Smooth muscle cell of the brain vasculature (primary cell): ENCODE measurements at regions not wholly inside any gene's neighbourhood (a gene's known extent, or its start where the extent isn't known, plus 50 kb on each side); places are given as distances from the start of the nearest gene placed in this dataset.
A peak's percentile ranks its signal among the peaks of the same experiment; 100 is the strongest.

Source experiments
- DNase-seq: peaks from one replicate; pipeline ENCODE4 v3.0.0-alpha.2; 2012; ENCODE audit warnings: low read depth, low spot score

- no peak for DNase-seq
Observed at GRCh38 chr10:10532826-10533225, 484.8 kb upstream of the CELF2 start.

- no peak for DNase-seq
Observed at GRCh38 chr10:10533437-10533836, 484.2 kb upstream of the CELF2 start.

DNA sequence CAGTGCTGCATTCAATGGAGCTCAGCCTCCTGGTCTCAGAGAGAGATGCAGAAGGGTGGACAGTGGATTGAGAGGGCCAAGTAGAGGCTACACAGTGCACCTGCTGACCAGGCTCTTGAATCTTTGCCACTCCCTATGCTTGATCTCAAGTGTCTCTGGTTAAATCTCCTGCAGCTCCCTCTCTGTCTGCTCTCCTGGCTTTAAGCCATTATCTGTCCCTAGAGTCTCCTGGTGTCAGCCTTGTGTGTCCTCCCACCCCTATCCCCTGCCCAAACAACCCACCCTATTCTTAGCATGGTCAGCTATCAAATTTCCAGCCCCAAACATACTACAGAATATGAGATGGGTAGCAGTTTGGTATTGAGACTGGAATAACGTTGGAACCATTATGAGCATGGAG, 479.3 kb upstream of the CELF2 start:
- no peak for DNase-seq

GRCh38 chr10:10540398-10540797, 477.3 kb upstream of the CELF2 start:
- DNase-seq: no peak

DNA sequence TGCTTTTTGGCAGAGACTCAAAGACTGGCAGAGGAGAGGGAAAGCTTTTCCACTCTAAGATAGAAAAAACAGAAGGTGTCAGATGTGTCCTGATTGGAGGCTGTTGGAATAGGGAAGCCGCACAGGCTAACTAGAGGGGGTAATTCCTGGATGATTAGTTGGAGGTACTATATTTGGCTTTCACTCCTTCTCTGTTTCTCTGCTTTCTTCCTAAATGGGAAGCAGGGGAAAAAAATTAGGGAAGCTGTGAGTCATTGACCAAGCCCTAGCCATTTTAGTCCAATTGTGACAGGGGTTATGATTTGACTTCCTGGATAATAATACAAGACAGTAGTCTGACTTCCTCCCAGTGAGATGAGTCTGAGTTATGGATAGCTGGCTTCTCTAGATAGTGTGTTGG, 475.2 kb upstream of the CELF2 start:
- DNase-seq: no peak

DNA sequence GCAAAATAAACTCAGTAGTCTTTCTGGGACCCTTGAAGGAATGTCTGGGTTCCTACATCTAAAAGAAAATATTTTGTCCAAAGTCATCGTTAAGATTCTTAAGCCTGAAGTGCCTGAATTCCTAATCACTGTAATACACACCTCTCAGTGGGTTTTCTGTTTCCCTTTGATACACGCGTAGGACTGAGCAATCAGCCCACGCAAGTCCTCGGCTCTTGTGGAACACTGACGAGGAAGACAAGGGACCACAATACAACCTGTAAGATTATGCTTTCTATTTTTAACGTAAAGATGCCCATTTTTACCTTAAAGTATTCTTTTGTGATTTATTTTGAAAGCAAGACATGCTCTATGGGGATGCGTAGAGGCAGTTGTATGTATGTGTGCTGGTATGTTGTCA, 472.8 kb upstream of the CELF2 start:
- DNase-seq: no peak

DNA sequence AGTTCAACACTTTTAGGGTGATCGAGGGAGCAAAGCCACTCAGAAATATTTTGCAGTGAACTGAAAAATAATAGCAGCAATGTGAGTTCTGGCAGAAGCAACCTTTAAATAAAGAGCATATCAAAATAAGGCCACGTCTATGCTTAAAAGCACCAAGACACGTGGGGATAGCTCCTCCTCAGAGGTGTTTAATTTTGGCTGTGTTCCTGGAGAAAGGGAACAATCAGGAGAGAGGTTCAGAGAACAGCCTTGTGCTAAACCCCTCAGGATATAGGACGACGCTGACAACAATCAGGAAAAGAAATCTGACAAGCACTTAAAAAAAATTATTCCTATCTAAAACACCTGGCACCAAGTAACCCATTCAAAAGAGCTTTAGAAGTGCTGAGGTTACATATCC, 471.9 kb upstream of the CELF2 start:
- no peak for DNase-seq

DNA sequence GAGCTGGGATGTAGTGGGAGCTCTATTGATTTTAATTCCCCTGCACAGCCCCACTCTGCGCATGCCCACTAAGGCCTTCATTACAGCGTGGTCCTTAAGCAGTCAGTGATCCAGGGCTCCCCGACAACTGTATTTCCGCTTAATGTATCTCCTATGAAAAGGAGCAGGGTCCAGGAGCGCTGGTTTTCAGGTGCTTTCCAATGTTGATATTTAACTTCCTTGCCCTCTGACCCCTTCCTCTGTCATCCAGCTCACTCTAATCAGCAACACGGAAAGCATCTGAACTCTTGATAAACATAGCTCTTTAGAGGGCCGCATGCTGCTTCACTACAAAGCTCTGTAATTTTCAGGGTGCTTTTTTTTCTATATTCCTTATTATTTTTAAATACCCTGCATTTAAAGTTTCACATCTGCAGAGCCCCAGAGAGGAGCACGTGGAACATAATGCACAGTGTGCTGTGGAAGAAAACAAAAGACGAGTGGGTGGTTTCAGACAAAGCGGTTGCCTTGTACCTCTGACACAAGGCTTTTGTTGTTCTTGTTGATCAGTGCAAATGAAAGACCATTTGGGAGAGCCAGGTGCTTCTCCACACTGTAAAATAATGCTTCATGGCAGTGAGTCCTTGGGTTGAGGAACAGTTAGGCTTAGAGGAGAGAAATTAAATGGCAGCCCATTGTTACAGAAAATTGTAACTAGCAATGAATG, 465.9 kb upstream of the CELF2 start:
- no peak for DNase-seq

GRCh38 chr10:10552948-10553347, 464.7 kb upstream of the CELF2 start:
- no peak for DNase-seq

GRCh38 chr10:10564081-10564794, 453.4 kb upstream of the CELF2 start:
- DNase-seq: no peak

DNA sequence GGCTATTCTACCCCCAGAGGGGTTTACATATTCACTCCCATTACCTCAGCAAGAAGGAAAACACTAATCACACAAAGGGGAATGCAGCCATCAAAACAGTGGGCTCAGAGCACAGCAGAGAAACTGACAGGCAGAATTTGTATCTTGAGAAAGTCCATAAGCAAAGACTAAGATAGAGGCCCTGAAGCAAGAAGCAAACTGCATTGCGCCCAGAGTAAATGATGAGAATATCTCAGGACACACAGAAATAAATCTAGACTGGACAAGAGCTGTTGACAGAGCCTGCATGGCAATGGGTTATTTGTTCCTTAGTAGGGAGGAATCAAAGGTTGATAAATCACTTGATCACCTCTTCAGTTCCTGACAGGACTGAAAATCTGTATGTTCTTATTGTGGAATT, 440.7 kb upstream of the CELF2 start:
- DNase-seq: no peak

GRCh38 chr10:10579709-10580108, 438.0 kb upstream of the CELF2 start:
- DNase-seq: no peak

DNA sequence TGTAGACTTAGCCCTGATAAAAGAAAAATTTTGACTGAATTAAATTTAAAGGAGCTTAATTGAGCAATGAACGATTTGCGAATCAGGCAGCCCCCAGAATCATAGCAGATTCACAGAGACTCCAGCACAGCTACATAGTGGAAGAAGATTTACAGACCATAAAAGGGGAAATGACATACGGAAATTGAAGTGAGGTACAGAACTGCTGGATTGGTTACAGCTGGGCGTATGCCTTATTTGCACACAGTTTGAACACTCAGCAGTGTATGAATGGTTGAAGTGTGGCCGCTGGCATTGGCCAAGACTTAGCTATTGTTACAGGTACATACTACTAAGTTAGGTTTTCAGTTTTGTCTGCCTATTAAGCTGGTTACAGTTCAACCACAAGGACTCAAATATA, 433.5 kb upstream of the CELF2 start:
- no peak for DNase-seq

GRCh38 chr10:10587744-10588393, 429.8 kb upstream of the CELF2 start:
- DNase-seq: no peak

DNA sequence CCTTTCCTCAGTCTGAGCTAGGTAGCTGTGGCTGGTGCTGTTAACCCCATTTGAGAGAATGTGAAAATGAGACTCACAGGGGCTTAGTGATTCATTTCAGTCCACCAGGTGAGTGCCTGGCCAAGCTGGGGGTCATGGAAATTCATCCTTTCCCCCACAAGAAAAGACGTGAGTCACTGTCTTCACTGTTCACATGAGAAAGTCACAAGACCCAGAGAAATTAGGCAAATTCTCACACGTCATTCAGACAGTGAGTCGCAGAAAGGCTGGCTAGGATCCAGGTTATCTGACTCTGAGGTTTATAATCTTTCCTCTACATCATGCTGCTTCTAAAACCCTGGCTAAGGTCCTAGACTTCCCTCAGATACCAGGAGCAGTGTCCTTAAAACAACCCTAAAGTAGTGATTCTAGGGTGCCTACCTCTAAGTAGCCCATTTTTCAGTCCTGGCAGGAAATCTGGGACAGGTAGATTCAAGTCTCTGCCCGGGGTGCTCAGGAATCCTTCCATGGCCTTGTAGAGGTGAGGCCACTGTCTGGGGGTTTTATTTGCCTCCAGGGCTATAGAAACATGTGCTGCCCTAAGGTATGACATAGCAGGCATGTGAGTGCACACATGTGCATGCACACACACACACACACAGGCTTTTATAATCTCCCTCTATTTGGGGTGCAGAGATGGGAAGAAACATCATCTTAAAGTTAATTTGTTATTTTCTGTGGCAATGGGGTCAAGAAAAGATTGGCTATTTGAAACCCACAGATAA, 427.9 kb upstream of the CELF2 start:
- peak; percentile 4 for DNase-seq

GRCh38 chr10:10591715-10592341, 425.8 kb upstream of the CELF2 start:
- no peak for DNase-seq

- no peak for DNase-seq
Observed at GRCh38 chr10:10596256-10596655, 421.4 kb upstream of the CELF2 start.

GRCh38 chr10:10598297-10598696, 419.4 kb upstream of the CELF2 start:
- DNase-seq: no peak

DNA sequence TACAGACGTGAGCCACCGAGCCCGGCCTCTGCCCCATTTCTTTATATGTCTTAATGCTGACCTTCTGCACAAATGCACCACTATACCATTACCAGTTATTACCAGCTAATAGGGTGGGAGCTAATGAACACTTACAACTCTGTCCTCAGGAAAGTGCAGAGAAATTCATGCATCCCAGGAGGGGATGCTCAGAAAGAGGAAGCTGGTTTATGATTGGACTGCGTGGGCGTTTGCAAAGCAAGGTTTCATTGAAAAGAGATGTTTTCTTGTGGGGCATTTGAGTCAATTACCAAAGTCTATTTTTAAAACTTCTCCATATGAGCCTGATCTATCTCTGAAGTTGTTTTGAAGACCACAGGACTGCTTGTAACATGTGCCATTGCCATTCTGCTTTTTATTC, 417.7 kb upstream of the CELF2 start:
- DNase-seq: no peak

- no peak for DNase-seq
Observed at GRCh38 chr10:10605551-10606081, 412.1 kb upstream of the CELF2 start.

DNA sequence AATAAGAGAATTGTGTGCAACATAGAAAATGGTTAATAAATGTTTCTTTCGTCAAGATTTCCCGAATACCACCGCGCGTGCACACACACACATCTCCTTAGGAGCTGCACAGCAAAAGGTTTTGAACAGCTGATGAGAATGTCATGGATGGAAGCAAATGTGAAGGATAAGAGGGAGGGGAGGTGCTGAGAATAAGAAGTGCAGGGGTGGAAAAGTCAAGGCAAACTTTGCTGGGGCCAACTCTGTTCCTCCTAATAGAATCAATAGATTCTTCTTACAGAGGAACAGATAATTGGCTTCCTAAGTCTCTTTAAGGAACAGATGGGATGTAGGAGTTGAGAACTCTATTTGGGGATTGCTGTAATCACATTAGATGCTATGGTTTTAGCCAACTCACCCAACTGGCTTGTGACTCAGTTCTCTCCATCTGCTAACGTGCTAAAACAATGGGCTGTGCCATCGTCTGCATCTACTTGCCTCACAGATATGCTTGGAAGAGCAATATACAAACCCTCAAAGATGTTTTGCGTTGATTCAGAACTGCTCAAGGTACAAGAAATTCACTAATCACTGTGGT, 408.2 kb upstream of the CELF2 start:
- no peak for DNase-seq
